Adipocyte (in vitro differentiated cells): ENCODE measurements at regions not wholly inside any gene's neighbourhood (a gene's known extent, or its start where the extent isn't known, plus 50 kb on each side); places are given as distances from the start of the nearest gene placed in this dataset.

Experiments used
- DNase-seq: peaks from one replicate; pipeline ENCODE4 v3.0.0-alpha.2; 2015; ENCODE audit warnings: low read depth
- H3K27me3 ChIP-seq: replicated peaks from 2 replicates; pipeline ENCODE4 v1.7.0; 2013; ENCODE audit warnings: mild to moderate bottlenecking, low read length, moderate library complexity; ENCODE audit not compliant: control insufficient read depth, insufficient read depth
- H3K36me3 ChIP-seq: 2 replicates; pipeline ENCODE4 v1.7.0; 2013; ENCODE audit warnings: low read length, mild to moderate bottlenecking, moderate library complexity; ENCODE audit not compliant: control insufficient read depth, insufficient read depth, severe bottlenecking
- H3K4me1 ChIP-seq: 2 replicates; pipeline ENCODE4 v1.7.0; 2013; ENCODE audit warnings: mild to moderate bottlenecking, low read length, moderate library complexity; ENCODE audit not compliant: control insufficient read depth, insufficient read depth
- H3K4me3 ChIP-seq: 2 replicates; pipeline ENCODE4 v1.7.0; 2013; ENCODE audit warnings: mild to moderate bottlenecking, low read length, moderate library complexity
- H3K9ac ChIP-seq: 2 replicates; pipeline ENCODE4 v1.7.0; 2013; ENCODE audit warnings: mild to moderate bottlenecking, low read length, moderate library complexity
- H3K9me3 ChIP-seq: 2 replicates; pipeline ENCODE4 v1.7.0; 2013; ENCODE audit warnings: mild to moderate bottlenecking, low read length, moderate library complexity; ENCODE audit not compliant: control insufficient read depth

- no peaks in the 10 kb centered on the region for H3K36me3 ChIP-seq
- H3K9me3 ChIP-seq = peaks cover 7% of the 10 kb centered on the region
- H3K4me1 ChIP-seq = no peaks in the 10 kb centered on the region
- no peak overlapping the region for H3K4me3 ChIP-seq
- no peaks in the 10 kb centered on the region for H3K27me3 ChIP-seq
- DNase-seq = no peak
- H3K9ac ChIP-seq = no peak overlapping the region
Measured at GRCh38 chr15:31497838-31498237, 171.2 kb downstream of the KLF13 start.

- peaks cover 2% of the 10 kb centered on the region for H3K27me3 ChIP-seq
Measured at GRCh38 chr15:31498329-31498728, 171.7 kb downstream of the KLF13 start.

GRCh38 chr15:31498756-31499155 is 172.1 kb downstream of the KLF13 start:
- Histone ChIP-seq H3K4me1 (no peaks in the 10 kb centered on the region), H3K27me3 (peaks cover 5% of the 10 kb centered on the region), H3K9me3 (no peaks in the 10 kb centered on the region), H3K9ac (no peak overlapping the region), H3K4me3 (no peak overlapping the region), H3K36me3 (no peaks in the 10 kb centered on the region)
- no peak for DNase-seq

More at GRCh38 chr15:31498329-31498728, 171.7 kb downstream of the KLF13 start:
- no peak overlapping the region for H3K9ac ChIP-seq
- no peaks in the 10 kb centered on the region for H3K36me3 ChIP-seq
- no peak overlapping the region for H3K4me3 ChIP-seq
- DNase-seq = no peak
- no peaks in the 10 kb centered on the region for H3K4me1 ChIP-seq
- H3K9me3 ChIP-seq = peaks cover 2% of the 10 kb centered on the region

GRCh38 chr15:31499236-31499952 is 172.8 kb downstream of the KLF13 start:
- Histone ChIP-seq H3K36me3 (no peaks in the 10 kb centered on the region), H3K9me3 (no peaks in the 10 kb centered on the region), H3K9ac (no peak overlapping the region), H3K4me1 (no peaks in the 10 kb centered on the region), H3K4me3 (no peak overlapping the region), H3K27me3 (peaks cover 8% of the 10 kb centered on the region)
- no peak for DNase-seq

- no peak overlapping the region for H3K4me3 ChIP-seq
- peaks cover 8% of the 10 kb centered on the region for H3K27me3 ChIP-seq
- H3K9ac ChIP-seq = no peak overlapping the region
- no peaks in the 10 kb centered on the region for H3K9me3 ChIP-seq
- DNase-seq = no peak
- H3K4me1 ChIP-seq = no peaks in the 10 kb centered on the region
- H3K36me3 ChIP-seq = no peaks in the 10 kb centered on the region
Measured at GRCh38 chr15:31499953-31500765, 173.5 kb downstream of the KLF13 start.

GRCh38 chr15:31500766-31501449 is 174.3 kb downstream of the KLF13 start:
- H3K36me3 ChIP-seq = no peaks in the 10 kb centered on the region
- DNase-seq = no peak

GRCh38 chr15:31501536-31502157 is 175.0 kb downstream of the KLF13 start:
- DNase-seq = no peak
- Histone ChIP-seq H3K27me3 (peaks cover 8% of the 10 kb centered on the region), H3K4me3 (no peak overlapping the region), H3K9me3 (no peaks in the 10 kb centered on the region), H3K4me1 (no peaks in the 10 kb centered on the region), H3K9ac (no peak overlapping the region), H3K36me3 (no peaks in the 10 kb centered on the region)

More at GRCh38 chr15:31500766-31501449, 174.3 kb downstream of the KLF13 start:
- Histone ChIP-seq H3K4me1 (no peaks in the 10 kb centered on the region), H3K9ac (no peak overlapping the region), H3K27me3 (peaks cover 8% of the 10 kb centered on the region), H3K9me3 (no peaks in the 10 kb centered on the region), H3K4me3 (no peak overlapping the region)

- no peak for DNase-seq
- Histone ChIP-seq H3K27me3 (peaks cover 8% of the 10 kb centered on the region), H3K4me1 (no peaks in the 10 kb centered on the region), H3K9me3 (no peaks in the 10 kb centered on the region), H3K4me3 (no peak overlapping the region), H3K36me3 (no peaks in the 10 kb centered on the region), H3K9ac (no peak overlapping the region)
Measured at GRCh38 chr15:31502541-31503229, 176.1 kb downstream of the KLF13 start.

- no peak overlapping the region for H3K9ac ChIP-seq
- H3K4me1 ChIP-seq = no peaks in the 10 kb centered on the region
- no peak overlapping the region for H3K4me3 ChIP-seq
- DNase-seq = no peak
- no peaks in the 10 kb centered on the region for H3K9me3 ChIP-seq
- H3K36me3 ChIP-seq = no peaks in the 10 kb centered on the region
- H3K27me3 ChIP-seq = peaks cover 8% of the 10 kb centered on the region
Measured at GRCh38 chr15:31503256-31503655, 176.6 kb downstream of the KLF13 start.

GRCh38 chr15:31503758-31504461 is 177.3 kb downstream of the KLF13 start:
- no peaks in the 10 kb centered on the region for H3K9me3 ChIP-seq
- no peak overlapping the region for H3K4me3 ChIP-seq
- peaks cover 8% of the 10 kb centered on the region for H3K27me3 ChIP-seq
- no peak for DNase-seq
- no peak overlapping the region for H3K9ac ChIP-seq
- no peaks in the 10 kb centered on the region for H3K36me3 ChIP-seq
- no peaks in the 10 kb centered on the region for H3K4me1 ChIP-seq
